ENCODE measurements at regions not wholly inside any gene's neighbourhood (a gene's known extent, or its start where the extent isn't known, plus 50 kb on each side); places are given as distances from the start of the nearest gene placed in this dataset.

GRCh38 chr4:182062458-182062857 is 180.7 kb upstream of the TENM3 start:
- DNase-seq, result no peak

DNA sequence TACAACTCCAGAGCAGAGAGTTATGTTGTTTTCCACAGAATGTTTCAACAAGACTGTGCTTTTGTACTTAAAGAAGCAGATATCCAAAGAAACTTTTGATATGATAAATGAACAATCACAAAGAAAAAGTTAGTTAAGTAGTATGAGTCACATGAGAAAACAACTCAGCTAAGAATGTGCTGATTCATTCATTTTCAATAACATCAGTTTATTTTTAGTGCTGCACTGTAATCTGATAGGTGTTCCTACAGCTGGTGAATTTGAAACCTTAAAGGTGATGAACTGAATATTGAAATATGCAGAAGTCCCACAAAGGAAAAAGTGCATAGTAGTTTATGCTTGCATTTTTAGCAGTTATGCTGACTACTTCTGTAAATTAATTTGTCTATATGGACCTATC is 180.3 kb upstream of the TENM3 start:
- no peak for DNase-seq

DNA sequence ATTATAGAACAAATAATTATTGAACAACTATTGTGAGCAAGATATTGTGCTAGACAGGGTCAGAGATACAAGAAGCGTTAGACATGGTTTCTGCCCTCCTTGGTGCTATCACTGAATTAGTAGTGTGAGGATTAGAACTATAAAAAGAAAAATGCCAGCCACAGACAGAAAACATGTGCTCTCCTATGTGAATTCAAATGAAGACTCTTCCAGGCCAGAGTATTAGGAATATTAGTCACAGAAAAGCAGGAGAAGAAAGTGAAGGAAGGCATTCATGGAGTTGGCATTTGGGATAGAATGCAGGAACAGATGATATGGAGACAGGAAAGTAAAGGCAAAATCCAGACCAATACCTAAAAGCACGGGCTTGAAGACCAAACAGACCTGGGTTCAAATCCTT is 179.6 kb upstream of the TENM3 start:
- no peak for DNase-seq

GRCh38 chr4:182065255-182065654 is 177.9 kb upstream of the TENM3 start:
- DNase-seq, result no peak

- DNase-seq, result no peak
Measured at GRCh38 chr4:182066037-182066436, 177.2 kb upstream of the TENM3 start.

- no peak for DNase-seq
Measured at GRCh38 chr4:182067828-182068227, 175.4 kb upstream of the TENM3 start.

DNA sequence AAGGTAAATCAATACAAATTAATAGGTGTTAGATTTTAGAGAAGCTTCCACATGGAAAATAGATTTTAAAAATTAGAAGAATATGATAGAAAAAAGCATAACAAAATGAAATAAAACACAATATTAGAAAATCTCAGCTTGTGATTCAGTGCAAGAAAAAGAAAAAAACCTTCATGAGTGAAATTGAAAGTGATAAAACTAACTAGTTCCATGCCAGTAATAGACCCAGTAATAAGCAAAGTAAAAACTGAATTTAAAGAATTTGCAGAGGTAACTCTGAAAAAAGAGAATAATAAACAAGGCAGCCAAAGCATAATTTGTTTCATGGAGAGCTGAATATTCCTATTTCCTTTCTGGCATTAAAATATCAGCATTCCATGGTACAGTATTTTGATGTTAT is 174.3 kb upstream of the TENM3 start:
- DNase-seq, result no peak

DNA sequence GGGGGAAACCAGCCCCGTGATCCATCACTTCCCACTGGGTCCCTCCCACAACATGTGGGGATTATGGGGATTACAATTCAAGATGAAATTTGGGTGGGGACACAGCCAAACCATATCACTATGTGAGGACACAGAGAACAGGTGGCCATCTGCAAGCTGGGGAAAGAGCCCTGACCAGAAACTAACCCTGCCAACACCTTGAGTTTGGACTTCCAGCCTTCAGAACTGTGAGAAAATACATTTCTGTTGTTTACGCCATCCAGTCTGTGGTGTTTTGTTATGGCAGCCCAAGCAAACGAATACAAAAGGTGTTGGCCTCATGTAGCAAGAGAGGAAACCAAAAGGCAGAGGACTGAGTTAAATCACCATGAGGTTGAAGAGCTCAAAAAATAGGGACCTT is 169.9 kb upstream of the TENM3 start:
- DNase-seq, result no peak

- DNase-seq, result no peak
Measured at GRCh38 chr4:182074139-182074538, 169.1 kb upstream of the TENM3 start.

GRCh38 chr4:182074810-182075209 is 168.4 kb upstream of the TENM3 start:
- DNase-seq, result no peak

DNA sequence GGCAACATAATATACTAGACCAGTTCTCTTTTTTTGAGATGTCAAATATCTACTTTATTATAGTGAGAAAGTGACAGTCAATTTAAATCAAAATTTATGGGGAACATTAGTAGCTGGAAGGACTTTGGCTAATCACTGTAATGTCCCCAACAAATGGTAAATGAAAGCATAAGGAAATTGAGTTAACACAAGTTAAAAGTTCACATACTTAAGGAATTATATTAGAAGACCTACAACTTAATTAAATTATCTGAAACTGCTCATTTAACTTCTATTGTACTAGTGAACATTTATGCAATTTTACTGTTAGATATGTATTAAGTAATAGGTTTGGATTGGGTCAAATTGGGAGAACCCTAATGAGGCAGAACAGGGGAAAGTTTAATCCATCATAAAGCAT is 160.3 kb upstream of the TENM3 start:
- no peak for DNase-seq

DNA sequence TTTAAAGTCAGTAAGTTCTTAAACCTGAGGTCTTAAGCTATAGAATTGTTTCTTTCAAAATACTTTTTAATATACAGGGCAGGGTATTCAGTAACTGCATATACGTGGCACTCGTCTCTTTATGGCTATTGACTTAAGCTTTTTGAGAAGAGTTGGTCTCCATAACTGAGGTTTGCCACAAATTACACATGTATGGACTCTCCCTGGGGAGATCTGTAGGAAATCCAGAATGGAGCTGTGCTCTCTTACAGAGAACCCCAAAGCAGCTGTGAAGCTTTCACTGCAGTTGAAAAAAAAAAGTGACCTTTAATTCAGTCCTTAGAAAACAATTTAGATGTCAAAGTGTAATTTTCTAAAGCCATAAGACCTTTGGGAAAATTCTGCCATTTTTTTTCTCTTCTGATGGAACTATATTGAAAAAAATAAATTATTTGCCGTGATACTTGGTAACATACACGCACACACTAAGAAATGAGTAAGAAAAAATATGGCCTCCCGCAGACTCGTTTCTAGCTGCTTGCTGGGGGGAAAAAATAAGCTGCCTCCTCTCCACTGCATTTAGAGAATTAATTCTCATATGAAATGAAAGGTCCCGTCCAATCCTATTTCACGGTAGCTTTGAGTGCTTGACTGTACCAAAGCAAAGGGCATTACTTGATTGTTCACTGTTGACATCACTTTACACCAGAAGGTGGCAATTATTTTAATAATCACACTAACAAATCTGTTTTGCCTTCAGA is 159.4 kb upstream of the TENM3 start:
- no peak for DNase-seq

- DNase-seq, result no peak
Measured at GRCh38 chr4:182085051-182085480, 158.1 kb upstream of the TENM3 start.

- DNase-seq, result no peak
Measured at GRCh38 chr4:182089326-182089725, 153.9 kb upstream of the TENM3 start.

DNA sequence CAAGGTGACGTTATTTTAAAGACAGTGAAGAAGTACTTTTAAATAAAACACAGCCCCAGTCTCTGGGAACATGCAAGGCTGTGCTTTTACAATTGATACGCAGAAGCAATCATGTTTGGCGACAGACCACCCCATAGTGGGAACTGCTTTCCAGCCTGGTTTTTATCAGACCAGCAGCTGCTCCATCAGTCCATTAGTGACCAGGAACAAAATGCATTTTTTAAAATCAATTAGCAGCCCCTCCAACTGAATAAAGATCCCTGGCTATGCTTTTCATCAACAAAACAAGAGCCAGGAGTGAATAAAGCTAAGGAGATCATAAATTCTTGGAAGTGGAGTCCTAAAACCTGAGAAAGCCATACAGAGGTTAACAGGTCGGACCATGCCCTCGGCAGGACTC is 153.0 kb upstream of the TENM3 start:
- no peak for DNase-seq

DNA sequence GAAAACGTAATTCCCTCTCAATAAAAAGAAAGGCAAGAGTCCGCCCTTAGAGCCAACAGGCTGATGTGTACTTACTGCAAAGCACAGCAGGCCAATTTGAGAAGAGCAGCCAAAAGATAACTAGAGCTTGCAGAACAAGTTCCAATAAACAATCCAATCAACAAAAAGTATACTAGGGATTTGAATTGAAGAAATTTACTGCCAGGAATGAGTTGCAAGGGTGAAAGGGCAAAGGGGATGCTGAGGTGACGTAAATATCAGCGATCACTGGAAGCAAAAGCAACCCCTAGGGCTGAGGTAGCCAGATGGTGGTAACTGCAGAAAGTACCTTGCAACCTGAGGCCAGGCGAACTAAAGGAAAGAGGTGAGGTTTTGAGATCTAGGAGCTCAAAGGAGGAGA is 152.1 kb upstream of the TENM3 start:
- DNase-seq, result no peak

GRCh38 chr4:182093431-182093831 is 149.8 kb upstream of the TENM3 start:
- DNase-seq, result no peak

- no peak for DNase-seq
Measured at GRCh38 chr4:182093935-182094334, 149.3 kb upstream of the TENM3 start.

DNA sequence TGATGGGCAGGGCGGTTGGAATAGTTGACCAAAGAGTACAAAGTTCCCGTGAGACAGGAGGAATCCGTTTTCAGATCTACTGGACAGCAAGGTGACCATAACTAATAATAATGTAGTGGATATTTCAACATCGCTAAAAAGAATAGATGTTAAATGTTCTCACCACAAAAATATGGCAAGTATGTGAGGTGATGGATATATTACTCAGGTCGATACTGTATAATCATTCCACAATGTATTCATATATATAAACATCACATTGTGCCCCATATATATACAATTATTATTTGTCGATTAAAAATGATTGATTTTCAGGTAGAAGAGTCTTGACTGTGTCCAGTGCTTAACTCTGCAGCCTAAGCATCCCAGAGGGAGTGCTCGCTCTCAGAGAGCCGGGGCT is 141.6 kb upstream of the TENM3 start:
- no peak for DNase-seq

DNA sequence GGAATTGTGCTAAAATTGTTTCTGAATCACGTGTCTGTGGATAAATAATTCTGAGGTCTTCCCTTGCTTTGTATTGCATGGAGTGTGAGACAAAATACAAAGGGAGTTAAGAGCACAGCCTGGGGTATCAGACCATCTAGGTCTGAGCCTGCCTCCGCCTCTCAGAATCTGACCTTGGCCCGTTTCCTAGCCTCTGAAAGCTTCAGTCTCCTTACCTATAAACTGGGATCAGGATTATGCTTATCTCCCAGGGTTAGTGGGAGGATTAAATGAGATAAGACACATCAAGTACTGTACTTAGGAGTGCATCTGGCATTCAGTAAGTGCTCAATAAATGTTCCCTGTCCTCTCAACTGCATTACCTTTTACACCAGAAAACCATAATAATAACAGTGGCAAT is 140.6 kb upstream of the TENM3 start:
- no peak for DNase-seq

DNA sequence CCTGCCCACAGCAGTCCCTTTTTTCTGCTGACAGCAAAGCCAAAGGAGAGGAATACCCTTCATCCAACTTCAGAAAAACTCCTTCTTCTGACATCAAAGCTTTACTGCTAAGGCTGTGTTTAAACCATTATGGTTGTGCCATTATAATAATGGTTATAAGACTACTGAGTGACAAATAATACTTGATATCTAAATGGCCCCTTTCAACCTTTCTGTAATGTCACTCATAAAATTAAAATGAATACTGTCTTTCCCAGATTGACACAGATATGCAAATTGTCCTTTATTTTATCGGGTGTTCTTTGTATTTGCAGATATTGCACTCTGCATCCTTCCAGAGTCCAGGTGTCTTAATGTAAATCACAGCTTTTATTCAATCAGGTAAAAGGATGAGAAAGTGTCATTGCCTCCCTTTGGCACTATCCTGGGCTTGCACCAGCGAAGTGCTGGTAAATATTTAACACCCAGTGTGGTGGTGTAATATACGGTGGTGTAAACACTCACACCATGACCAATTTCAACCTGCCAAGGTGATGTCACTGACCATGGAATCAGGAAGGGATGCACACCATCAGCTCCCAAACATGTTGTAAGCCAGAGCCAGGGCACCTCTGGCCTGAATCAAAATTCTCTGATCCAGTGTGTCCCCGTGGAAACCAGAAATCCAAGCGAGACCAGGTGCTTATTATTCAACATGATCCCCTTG is 139.4 kb upstream of the TENM3 start:
- DNase-seq, result no peak

DNA sequence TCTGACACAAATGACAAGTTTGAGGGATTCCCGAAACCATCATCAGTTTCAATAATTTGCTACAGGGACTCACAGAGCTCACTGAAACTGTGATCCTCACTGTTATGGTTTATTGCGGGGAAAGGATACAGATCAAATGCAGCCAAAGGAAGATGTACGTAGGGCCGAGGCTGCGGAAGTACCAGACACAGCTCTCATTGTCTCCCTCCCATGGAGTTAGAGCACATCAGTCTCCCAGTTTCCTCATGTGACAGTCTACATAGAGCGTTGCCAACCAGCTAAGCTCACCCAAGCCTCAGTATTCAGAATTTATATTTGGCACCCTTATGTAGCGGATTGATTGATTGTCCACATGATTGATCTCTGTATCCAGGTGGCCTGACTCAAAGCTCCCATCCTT is 137.8 kb upstream of the TENM3 start:
- no peak for DNase-seq

DNA sequence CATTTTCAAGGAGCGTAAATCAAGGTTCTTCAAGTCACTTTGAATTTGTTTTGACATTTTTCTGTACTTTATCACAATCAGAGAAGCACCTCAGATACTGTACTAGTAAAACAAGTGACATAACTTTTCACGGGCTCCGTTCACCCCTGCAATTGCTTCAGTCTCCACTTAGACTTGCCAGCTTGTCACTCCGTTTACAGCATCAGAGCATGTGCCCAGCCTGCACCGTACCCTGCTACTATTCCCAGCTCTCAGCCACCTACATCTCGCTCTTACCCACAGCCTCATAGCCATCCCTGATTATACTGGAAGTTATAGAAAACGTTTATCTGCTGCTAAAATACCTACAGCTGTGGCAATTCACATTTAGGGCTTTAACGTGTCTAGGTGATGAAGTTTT is 135.3 kb upstream of the TENM3 start:
- no peak for DNase-seq

DNA sequence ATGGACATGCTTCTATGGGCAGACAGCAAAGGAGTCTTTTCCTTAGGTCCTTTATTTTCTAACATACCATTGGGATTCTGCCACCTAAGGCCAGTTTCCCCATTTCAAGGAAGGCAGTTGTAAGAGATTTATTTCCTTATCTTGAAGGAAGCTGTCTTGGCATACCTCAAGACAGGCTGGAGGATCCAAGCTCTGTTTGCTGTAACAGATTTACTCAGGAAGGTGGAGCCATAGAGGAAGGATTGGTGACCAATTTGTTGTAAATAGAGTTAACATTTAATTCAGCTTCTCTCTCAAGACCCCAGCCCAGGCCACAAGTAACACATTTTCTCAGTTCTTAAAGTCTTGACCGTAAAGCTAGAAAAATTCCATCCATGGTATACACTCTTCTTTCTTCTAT is 131.6 kb upstream of the TENM3 start:
- no peak for DNase-seq

DNA sequence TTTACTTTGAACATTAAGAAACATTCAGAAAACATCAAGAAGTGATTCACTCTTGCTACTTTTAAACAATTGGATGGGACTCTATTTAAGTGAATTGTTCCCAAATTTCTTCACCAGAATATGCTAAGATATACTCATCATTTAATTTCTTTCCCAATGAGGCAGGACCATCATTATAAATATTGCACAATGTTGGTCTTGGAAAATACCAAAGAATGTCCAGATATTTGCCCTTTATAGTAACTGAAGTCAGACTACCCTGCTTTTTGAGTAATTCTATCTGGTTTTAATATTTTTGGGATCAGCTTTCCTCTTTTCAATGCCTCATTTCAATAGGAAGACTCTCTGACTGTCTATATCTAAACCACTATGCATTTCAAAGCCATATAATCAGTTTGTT is 129.4 kb upstream of the TENM3 start:
- no peak for DNase-seq

All from activated T-cell treated with anti-CD3 and anti-CD28 coated beads for 4 hours (primary cell).